ENCODE measurements at regions not wholly inside any gene's neighbourhood (a gene's known extent, or its start where the extent isn't known, plus 50 kb on each side); places are given as distances from the start of the nearest gene placed in this dataset.

DNA sequence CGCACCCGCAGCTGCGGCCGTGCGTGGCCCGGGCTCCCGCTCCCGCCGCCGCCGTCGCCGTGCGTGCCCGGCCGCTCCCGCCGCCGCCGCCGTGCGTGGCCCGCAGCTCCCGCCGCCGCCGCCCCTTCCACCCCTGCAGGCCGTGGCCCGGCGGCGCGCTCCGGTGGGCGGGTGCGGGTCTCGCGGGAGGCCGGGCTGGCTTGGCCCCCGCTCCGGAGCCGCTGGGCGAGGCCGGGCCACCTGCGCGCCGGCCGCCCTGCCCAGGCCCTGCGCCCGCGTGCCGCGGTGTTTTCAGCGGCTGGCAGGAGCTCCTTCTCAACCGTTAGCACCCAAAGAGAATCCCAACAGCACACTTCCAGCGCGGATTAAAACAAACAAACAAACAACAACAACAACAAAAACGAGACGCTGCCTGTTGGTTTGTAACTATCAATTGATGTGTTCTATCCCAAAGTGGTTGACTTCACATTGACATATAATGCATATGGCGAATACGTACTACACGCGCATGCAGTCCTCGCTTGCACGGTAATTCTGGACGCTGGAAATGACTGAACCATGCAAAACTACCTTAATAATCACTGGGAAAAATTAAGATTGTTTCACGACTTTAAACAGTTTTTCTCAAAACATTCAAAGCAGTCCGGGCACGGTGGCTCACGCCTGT is 113.7 kb upstream of the GOLGA8J start:
- ATAC-seq, result no peak
- no peak for TF ChIP-seq ZFP3 (CRISPR knock-in tag; IDR thresholded peaks at IDR 0.05)
- no peak for TF ChIP-seq ZNF565 (CRISPR knock-in tag; conservative IDR thresholded peaks at IDR 0.05; ENCODE audit: low read depth)
- TF ChIP-seq TOX (CRISPR knock-in tag; IDR thresholded peaks at IDR 0.05; ENCODE audit: borderline replicate concordance), result no peak
- TF ChIP-seq, protein P1, sequence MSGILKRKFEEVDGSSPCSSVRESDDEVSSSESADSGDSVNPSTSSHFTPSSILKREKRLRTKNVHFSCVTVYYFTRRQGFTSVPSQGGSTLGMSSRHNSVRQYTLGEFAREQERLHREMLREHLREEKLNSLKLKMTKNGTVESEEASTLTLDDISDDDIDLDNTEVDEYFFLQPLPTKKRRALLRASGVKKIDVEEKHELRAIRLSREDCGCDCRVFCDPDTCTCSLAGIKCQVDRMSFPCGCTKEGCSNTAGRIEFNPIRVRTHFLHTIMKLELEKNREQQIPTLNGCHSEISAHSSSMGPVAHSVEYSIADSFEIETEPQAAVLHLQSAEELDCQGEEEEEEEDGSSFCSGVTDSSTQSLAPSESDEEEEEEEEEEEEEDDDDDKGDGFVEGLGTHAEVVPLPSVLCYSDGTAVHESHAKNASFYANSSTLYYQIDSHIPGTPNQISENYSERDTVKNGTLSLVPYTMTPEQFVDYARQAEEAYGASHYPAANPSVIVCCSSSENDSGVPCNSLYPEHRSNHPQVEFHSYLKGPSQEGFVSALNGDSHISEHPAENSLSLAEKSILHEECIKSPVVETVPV (CRISPR knock-in tag; IDR thresholded peaks at IDR 0.05), result no peak
- TF ChIP-seq ZNF8 (CRISPR knock-in tag; IDR thresholded peaks at IDR 0.05), result no peak
- TF ChIP-seq SNAI2 (CRISPR knock-in tag; IDR thresholded peaks at IDR 0.05), result no peak
- no peak for TF ChIP-seq ZFP30 (CRISPR knock-in tag; IDR thresholded peaks at IDR 0.05)
- TF ChIP-seq PPARA (CRISPR knock-in tag; IDR thresholded peaks at IDR 0.05; ENCODE audit: borderline replicate concordance), result no peak
- TF ChIP-seq BACH2 (CRISPR knock-in tag; IDR thresholded peaks at IDR 0.05; ENCODE audit: borderline replicate concordance), result no peak
- TF ChIP-seq, protein P2, sequence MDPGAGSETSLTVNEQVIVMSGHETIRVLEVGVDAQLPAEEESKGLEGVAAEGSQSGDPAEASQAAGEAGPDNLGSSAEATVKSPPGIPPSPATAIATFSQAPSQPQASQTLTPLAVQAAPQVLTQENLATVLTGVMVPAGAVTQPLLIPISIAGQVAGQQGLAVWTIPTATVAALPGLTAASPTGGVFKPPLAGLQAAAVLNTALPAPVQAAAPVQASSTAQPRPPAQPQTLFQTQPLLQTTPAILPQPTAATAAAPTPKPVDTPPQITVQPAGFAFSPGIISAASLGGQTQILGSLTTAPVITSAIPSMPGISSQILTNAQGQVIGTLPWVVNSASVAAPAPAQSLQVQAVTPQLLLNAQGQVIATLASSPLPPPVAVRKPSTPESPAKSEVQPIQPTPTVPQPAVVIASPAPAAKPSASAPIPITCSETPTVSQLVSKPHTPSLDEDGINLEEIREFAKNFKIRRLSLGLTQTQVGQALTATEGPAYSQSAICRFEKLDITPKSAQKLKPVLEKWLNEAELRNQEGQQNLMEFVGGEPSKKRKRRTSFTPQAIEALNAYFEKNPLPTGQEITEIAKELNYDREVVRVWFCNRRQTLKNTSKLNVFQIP (CRISPR knock-in tag; IDR thresholded peaks at IDR 0.05; ENCODE audit: borderline replicate concordance, low read depth), result no peak
- TF ChIP-seq, protein P3, sequence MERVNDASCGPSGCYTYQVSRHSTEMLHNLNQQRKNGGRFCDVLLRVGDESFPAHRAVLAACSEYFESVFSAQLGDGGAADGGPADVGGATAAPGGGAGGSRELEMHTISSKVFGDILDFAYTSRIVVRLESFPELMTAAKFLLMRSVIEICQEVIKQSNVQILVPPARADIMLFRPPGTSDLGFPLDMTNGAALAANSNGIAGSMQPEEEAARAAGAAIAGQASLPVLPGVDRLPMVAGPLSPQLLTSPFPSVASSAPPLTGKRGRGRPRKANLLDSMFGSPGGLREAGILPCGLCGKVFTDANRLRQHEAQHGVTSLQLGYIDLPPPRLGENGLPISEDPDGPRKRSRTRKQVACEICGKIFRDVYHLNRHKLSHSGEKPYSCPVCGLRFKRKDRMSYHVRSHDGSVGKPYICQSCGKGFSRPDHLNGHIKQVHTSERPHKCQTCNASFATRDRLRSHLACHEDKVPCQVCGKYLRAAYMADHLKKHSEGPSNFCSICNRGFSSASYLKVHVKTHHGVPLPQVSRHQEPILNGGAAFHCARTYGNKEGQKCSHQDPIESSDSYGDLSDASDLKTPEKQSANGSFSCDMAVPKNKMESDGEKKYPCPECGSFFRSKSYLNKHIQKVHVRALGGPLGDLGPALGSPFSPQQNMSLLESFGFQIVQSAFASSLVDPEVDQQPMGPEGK (CRISPR knock-in tag; IDR thresholded peaks at IDR 0.05; ENCODE audit: borderline replicate concordance), result no peak
- TF ChIP-seq ZC3H10 (CRISPR knock-in tag; IDR thresholded peaks at IDR 0.05), result no peak
- TF ChIP-seq, protein P4, sequence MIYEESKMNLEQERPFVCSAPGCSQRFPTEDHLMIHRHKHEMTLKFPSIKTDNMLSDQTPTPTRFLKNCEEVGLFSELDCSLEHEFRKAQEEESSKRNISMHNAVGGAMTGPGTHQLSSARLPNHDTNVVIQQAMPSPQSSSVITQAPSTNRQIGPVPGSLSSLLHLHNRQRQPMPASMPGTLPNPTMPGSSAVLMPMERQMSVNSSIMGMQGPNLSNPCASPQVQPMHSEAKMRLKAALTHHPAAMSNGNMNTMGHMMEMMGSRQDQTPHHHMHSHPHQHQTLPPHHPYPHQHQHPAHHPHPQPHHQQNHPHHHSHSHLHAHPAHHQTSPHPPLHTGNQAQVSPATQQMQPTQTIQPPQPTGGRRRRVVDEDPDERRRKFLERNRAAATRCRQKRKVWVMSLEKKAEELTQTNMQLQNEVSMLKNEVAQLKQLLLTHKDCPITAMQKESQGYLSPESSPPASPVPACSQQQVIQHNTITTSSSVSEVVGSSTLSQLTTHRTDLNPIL (CRISPR knock-in tag; IDR thresholded peaks at IDR 0.05; ENCODE audit: low read depth), result no peak
- TF ChIP-seq GLIS3 (CRISPR knock-in tag; IDR thresholded peaks at IDR 0.05), result no peak
- TF ChIP-seq ESRRG (CRISPR knock-in tag; IDR thresholded peaks at IDR 0.05), result no peak

DNA sequence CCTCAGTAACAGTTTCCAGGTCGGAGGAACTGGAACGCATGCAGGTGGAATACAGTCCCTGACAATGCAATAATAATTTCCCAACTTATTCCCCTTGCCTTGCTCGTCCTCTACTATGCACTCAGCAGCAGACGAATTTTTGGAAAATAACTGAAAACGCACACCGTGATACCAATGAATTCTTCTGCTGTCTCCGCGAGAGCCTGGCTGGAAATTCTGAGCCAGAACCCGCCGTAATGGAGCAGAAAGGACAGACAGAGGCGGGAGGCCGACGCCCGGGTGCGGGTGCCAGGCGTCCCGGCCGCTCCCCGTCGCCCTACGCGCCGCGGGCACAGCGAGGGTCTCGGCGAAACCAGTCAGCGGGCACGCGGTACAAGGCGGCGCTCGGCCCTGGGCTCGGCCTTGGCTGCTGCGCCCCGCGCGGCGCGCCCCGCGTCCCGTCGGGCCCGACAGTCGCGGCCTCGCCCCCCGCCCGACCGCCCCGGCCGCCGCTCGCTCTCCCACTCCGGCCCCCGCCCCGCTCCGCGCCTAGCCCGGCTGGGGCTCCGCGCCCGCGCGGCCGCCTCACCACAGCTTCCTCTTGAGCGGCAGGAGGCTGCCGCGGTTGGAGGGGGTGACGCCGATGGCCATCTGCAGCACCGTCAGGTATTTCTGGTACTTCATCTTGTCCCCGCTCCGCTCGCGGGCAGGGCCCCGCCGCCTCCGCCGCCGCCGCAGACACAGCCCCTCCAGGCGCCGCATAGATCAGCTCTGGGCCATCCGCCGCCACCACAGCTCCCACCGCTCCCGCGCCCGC is 114.5 kb upstream of the GOLGA8J start:
- TF ChIP-seq ZFP3 (CRISPR knock-in tag; IDR thresholded peaks at IDR 0.05) (no peak), SNAI2 (CRISPR knock-in tag; IDR thresholded peaks at IDR 0.05) (no peak), TOX (CRISPR knock-in tag; IDR thresholded peaks at IDR 0.05; ENCODE audit: borderline replicate concordance) (no peak), ARNTL (CRISPR knock-in tag; IDR thresholded peaks at IDR 0.05; ENCODE audit: borderline replicate concordance, low read depth) (no peak), ISL1 (CRISPR knock-in tag; IDR thresholded peaks at IDR 0.05) (no peak), ZNF70 (CRISPR knock-in tag; IDR thresholded peaks at IDR 0.05) (no peak)
- ATAC-seq, result peak; percentile 20; the same call in 2 of the 3 replicates

DNA sequence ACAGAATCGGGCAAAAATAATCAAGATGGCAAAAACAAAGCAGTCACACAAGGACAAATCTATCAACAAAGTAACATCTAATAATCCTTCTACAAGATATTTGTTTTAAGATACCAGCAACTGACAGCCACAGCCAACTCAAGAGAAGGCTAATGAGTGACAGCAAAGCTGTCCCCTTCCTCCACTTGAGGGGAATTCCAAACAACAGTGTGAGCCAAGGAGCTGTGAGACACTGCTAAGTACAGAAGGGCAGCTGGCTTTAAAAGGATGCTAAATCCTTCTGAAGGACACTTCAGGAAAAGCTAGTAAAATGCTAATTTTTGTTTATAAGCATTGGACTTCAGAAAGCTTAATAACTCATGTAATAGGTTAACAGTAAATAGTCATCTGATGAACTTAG is 120.3 kb upstream of the GOLGA8J start:
- ATAC-seq, result no peak
- TF ChIP-seq ARNTL (CRISPR knock-in tag; IDR thresholded peaks at IDR 0.05; ENCODE audit: borderline replicate concordance, low read depth) (no peak), ZC3H10 (CRISPR knock-in tag; IDR thresholded peaks at IDR 0.05) (no peak), SNAI2 (CRISPR knock-in tag; IDR thresholded peaks at IDR 0.05) (no peak), BACH2 (CRISPR knock-in tag; IDR thresholded peaks at IDR 0.05; ENCODE audit: borderline replicate concordance) (no peak), ZNF565 (CRISPR knock-in tag; conservative IDR thresholded peaks at IDR 0.05; ENCODE audit: low read depth) (no peak), ZFP3 (CRISPR knock-in tag; IDR thresholded peaks at IDR 0.05) (no peak), TCF4 (CRISPR knock-in tag; IDR thresholded peaks at IDR 0.05; ENCODE audit: borderline replicate concordance) (no peak), TOX (CRISPR knock-in tag; IDR thresholded peaks at IDR 0.05; ENCODE audit: borderline replicate concordance) (no peak), CSDC2 (CRISPR knock-in tag; IDR thresholded peaks at IDR 0.05) (no peak), RARB (CRISPR knock-in tag; IDR thresholded peaks at IDR 0.05) (no peak), ESRRG (CRISPR knock-in tag; IDR thresholded peaks at IDR 0.05) (no peak)
- TF ChIP-seq, protein P4 (CRISPR knock-in tag; IDR thresholded peaks at IDR 0.05; ENCODE audit: low read depth), result no peak
- TF ChIP-seq, protein P3 (CRISPR knock-in tag; IDR thresholded peaks at IDR 0.05; ENCODE audit: borderline replicate concordance), result no peak
- TF ChIP-seq, protein P2 (CRISPR knock-in tag; IDR thresholded peaks at IDR 0.05; ENCODE audit: borderline replicate concordance, low read depth), result no peak
